GM13976 (cell line): ENCODE measurements at regions not wholly inside any gene's neighbourhood (a gene's known extent, or its start where the extent isn't known, plus 50 kb on each side); places are given as distances from the start of the nearest gene placed in this dataset.
"Not testable (repeated sequence)": the region's sequence is repeated elsewhere in the genome, so short reads cannot be mapped to it uniquely, and the experiment has no call there.

Source experiments
- DNase-seq: peaks from one replicate; pipeline ENCODE4 v3.0.0; 2012; ENCODE audit warnings: low spot score
- CTCF ChIP-seq: IDR thresholded peaks from 2 replicates; pipeline ENCODE4 v1.5.1; 2012; ENCODE audit warnings: borderline replicate concordance, mild to moderate bottlenecking; ENCODE audit not compliant: insufficient read depth; ENCODE audit errors: extremely low read depth, missing control alignments, control extremely low read depth
- in situ Hi-C: fragments of 300-500 bp; cut with MboI; formaldehyde crosslinking; loops from one replicate; pipeline ENCODE4 v1.12.0; 2022; ENCODE audit warnings: low sequenced_read_pairs, mixed read lengths, inconsistent platforms; ENCODE audit not compliant: unreplicated experiment

- no peak for DNase-seq
- in situ Hi-C loops, result no loop called here
- no peak for TF ChIP-seq CTCF
Measured at GRCh38 chr12:73136386-73136785, 864.2 kb downstream of the TRHDE start.

GRCh38 chr12:73139642-73140041, 867.5 kb downstream of the TRHDE start:
- DNase-seq, in situ Hi-C loops: not testable (repeated sequence)

- no peak for TF ChIP-seq CTCF
- DNase-seq, result no peak
- in situ Hi-C loops, result no loop called here
Measured at GRCh38 chr12:73158341-73158740, 886.2 kb downstream of the TRHDE start.

GRCh38 chr12:73159954-73160353, 887.8 kb downstream of the TRHDE start:
- DNase-seq, result no peak
- in situ Hi-C loops, result no loop called here
- no peak for TF ChIP-seq CTCF

GRCh38 chr12:73161970-73162369, 889.8 kb downstream of the TRHDE start:
- in situ Hi-C loops, result no loop called here
- DNase-seq, result no peak
- TF ChIP-seq CTCF, result no peak

GRCh38 chr12:73180734-73181133, 908.6 kb downstream of the TRHDE start:
- DNase-seq, result no peak
- no peak for TF ChIP-seq CTCF
- in situ Hi-C loops, result no loop called here

GRCh38 chr12:73181244-73181643, 909.1 kb downstream of the TRHDE start:
- in situ Hi-C loops, result no loop called here
- no peak for DNase-seq
- TF ChIP-seq CTCF, result no peak

- in situ Hi-C loops, result no loop called here
- DNase-seq, result no peak
- no peak for TF ChIP-seq CTCF
Measured at GRCh38 chr12:73185403-73185802, 913.2 kb downstream of the TRHDE start.
